ENCODE measurements at regions not wholly inside any gene's neighbourhood (a gene's known extent, or its start where the extent isn't known, plus 50 kb on each side); places are given as distances from the start of the nearest gene placed in this dataset.
A peak's percentile ranks its signal among the peaks of the same experiment; 100 is the strongest.
"Not testable (repeated sequence)": the region's sequence is repeated elsewhere in the genome, so short reads cannot be mapped to it uniquely, and the experiment has no call there.

- Mint-ChIP-seq H3K36me3 (no peaks in the 10 kb centered on the region), H3K4me1 (no peaks in the 10 kb centered on the region), H3K27ac (no peak overlapping the region), H3K4me3 (no peak overlapping the region), H3K9me3 (peaks cover 1% of the 10 kb centered on the region), H3K27me3 (no peaks in the 10 kb centered on the region)
- DNase-seq = peak; percentile 14
These were observed 65.8 kb downstream of the MTX3 start for GRCh38 chr5:79924936-79925893.

- H3K27ac Mint-ChIP-seq = no peak overlapping the region
- no peaks in the 10 kb centered on the region for H3K36me3 Mint-ChIP-seq
- peaks cover 4% of the 10 kb centered on the region for H3K9me3 Mint-ChIP-seq
- no peak for DNase-seq
- H3K4me3 Mint-ChIP-seq = no peak overlapping the region
- H3K27me3 Mint-ChIP-seq = no peaks in the 10 kb centered on the region
- H3K4me1 Mint-ChIP-seq = no peaks in the 10 kb centered on the region
These were observed 67.6 kb downstream of the MTX3 start for GRCh38 chr5:79923431-79923830.

GRCh38 chr5:79922626-79923025 is 68.4 kb downstream of the MTX3 start:
- peaks cover 8% of the 10 kb centered on the region for H3K9me3 Mint-ChIP-seq
- H3K36me3 Mint-ChIP-seq = peaks cover under 1% of the 10 kb centered on the region
- no peak for DNase-seq
- H3K27me3 Mint-ChIP-seq = no peaks in the 10 kb centered on the region
- no peak overlapping the region for H3K4me3 Mint-ChIP-seq
- no peaks in the 10 kb centered on the region for H3K4me1 Mint-ChIP-seq
- H3K27ac Mint-ChIP-seq = no peak overlapping the region

GRCh38 chr5:79907452-79907851 is 83.6 kb downstream of the MTX3 start:
- H3K4me1 Mint-ChIP-seq, H3K9me3 Mint-ChIP-seq, H3K27ac Mint-ChIP-seq, DNase-seq, H3K36me3 Mint-ChIP-seq, H3K4me3 Mint-ChIP-seq, H3K27me3 Mint-ChIP-seq: not testable (repeated sequence)

- not testable (repeated sequence) for H3K9me3 Mint-ChIP-seq
- peaks cover 18% of the 10 kb centered on the region for H3K27me3 Mint-ChIP-seq
These were observed 88.5 kb downstream of the MTX3 start for GRCh38 chr5:79902571-79902970.

GRCh38 chr5:79901631-79902030 is 89.4 kb downstream of the MTX3 start:
- Mint-ChIP-seq H3K4me1 (no peaks in the 10 kb centered on the region), H3K36me3 (peaks cover 2% of the 10 kb centered on the region), H3K4me3 (no peak overlapping the region), H3K27ac (no peak overlapping the region), H3K27me3 (peaks cover 25% of the 10 kb centered on the region), H3K9me3 (peaks cover 4% of the 10 kb centered on the region)
- DNase-seq = no peak

More at GRCh38 chr5:79902571-79902970, 88.5 kb downstream of the MTX3 start:
- H3K36me3 Mint-ChIP-seq, DNase-seq, H3K27ac Mint-ChIP-seq, H3K4me1 Mint-ChIP-seq, H3K4me3 Mint-ChIP-seq: not testable (repeated sequence)

GRCh38 chr5:79898611-79899010 is 92.5 kb downstream of the MTX3 start:
- Mint-ChIP-seq H3K9me3 (no peaks in the 10 kb centered on the region), H3K27ac (no peak overlapping the region), H3K4me1 (no peaks in the 10 kb centered on the region), H3K27me3 (peaks cover 37% of the 10 kb centered on the region), H3K4me3 (no peak overlapping the region), H3K36me3 (peaks cover 2% of the 10 kb centered on the region)
- no peak for DNase-seq

- H3K36me3 Mint-ChIP-seq = no peaks in the 10 kb centered on the region
- H3K4me1 Mint-ChIP-seq = no peaks in the 10 kb centered on the region
- no peak overlapping the region for H3K4me3 Mint-ChIP-seq
- no peak for DNase-seq
- H3K9me3 Mint-ChIP-seq = no peaks in the 10 kb centered on the region
- peaks cover 45% of the 10 kb centered on the region for H3K27me3 Mint-ChIP-seq
- no peak overlapping the region for H3K27ac Mint-ChIP-seq
These were observed 97.1 kb downstream of the MTX3 start for GRCh38 chr5:79893976-79894375.

GRCh38 chr5:79893485-79893884 is 97.6 kb downstream of the MTX3 start:
- Mint-ChIP-seq H3K4me3 (no peak overlapping the region), H3K27me3 (peaks cover 42% of the 10 kb centered on the region), H3K27ac (no peak overlapping the region), H3K4me1 (no peaks in the 10 kb centered on the region), H3K36me3 (no peaks in the 10 kb centered on the region), H3K9me3 (no peaks in the 10 kb centered on the region)
- no peak for DNase-seq

- Mint-ChIP-seq H3K27ac (no peak overlapping the region), H3K27me3 (peaks cover 24% of the 10 kb centered on the region), H3K36me3 (no peaks in the 10 kb centered on the region), H3K9me3 (no peaks in the 10 kb centered on the region), H3K4me3 (no peak overlapping the region), H3K4me1 (no peaks in the 10 kb centered on the region)
- DNase-seq = no peak
These were observed 100.2 kb downstream of the MTX3 start for GRCh38 chr5:79890930-79891249.

- H3K27me3 Mint-ChIP-seq = peaks cover 19% of the 10 kb centered on the region
- H3K9me3 Mint-ChIP-seq = no peaks in the 10 kb centered on the region
- no peaks in the 10 kb centered on the region for H3K36me3 Mint-ChIP-seq
- no peak for DNase-seq
- no peak overlapping the region for H3K27ac Mint-ChIP-seq
- no peak overlapping the region for H3K4me3 Mint-ChIP-seq
- no peaks in the 10 kb centered on the region for H3K4me1 Mint-ChIP-seq
These were observed 100.7 kb downstream of the MTX3 start for GRCh38 chr5:79890119-79890929.

GRCh38 chr5:79888643-79889042 is 102.4 kb downstream of the MTX3 start:
- H3K27ac Mint-ChIP-seq = no peak overlapping the region
- DNase-seq = no peak
- H3K36me3 Mint-ChIP-seq = no peaks in the 10 kb centered on the region
- no peak overlapping the region for H3K4me3 Mint-ChIP-seq
- no peaks in the 10 kb centered on the region for H3K4me1 Mint-ChIP-seq
- H3K9me3 Mint-ChIP-seq = no peaks in the 10 kb centered on the region
- H3K27me3 Mint-ChIP-seq = peaks cover 16% of the 10 kb centered on the region

- no peaks in the 10 kb centered on the region for H3K9me3 Mint-ChIP-seq
- peaks cover 7% of the 10 kb centered on the region for H3K27me3 Mint-ChIP-seq
- H3K4me1 Mint-ChIP-seq = peaks cover 2% of the 10 kb centered on the region
- no peak overlapping the region for H3K27ac Mint-ChIP-seq
- no peak overlapping the region for H3K4me3 Mint-ChIP-seq
- H3K36me3 Mint-ChIP-seq = no peaks in the 10 kb centered on the region
- no peak for DNase-seq
These were observed 104.0 kb downstream of the MTX3 start for GRCh38 chr5:79886925-79887655.

- H3K36me3 Mint-ChIP-seq = no peaks in the 10 kb centered on the region
- no peak for DNase-seq
- no peak overlapping the region for H3K27ac Mint-ChIP-seq
- no peak overlapping the region for H3K4me3 Mint-ChIP-seq
- H3K4me1 Mint-ChIP-seq = peaks cover 2% of the 10 kb centered on the region
- H3K9me3 Mint-ChIP-seq = no peaks in the 10 kb centered on the region
- peaks cover 4% of the 10 kb centered on the region for H3K27me3 Mint-ChIP-seq
These were observed 104.6 kb downstream of the MTX3 start for GRCh38 chr5:79886456-79886855.

GRCh38 chr5:79879880-79880279 is 111.2 kb downstream of the MTX3 start:
- H3K4me3 Mint-ChIP-seq, H3K4me1 Mint-ChIP-seq, H3K27me3 Mint-ChIP-seq, DNase-seq, H3K27ac Mint-ChIP-seq, H3K9me3 Mint-ChIP-seq, H3K36me3 Mint-ChIP-seq: not testable (repeated sequence)
